ENCODE measurements at regions not wholly inside any gene's neighbourhood (a gene's known extent, or its start where the extent isn't known, plus 50 kb on each side); places are given as distances from the start of the nearest gene placed in this dataset.

GRCh38 chr10:63713191-63714144 lies 192.3 kb downstream of the REEP3 start:
- TF ChIP-seq POLR2A (IDR thresholded peaks at IDR 0.05): no peak
- TF ChIP-seq, protein P1, sequence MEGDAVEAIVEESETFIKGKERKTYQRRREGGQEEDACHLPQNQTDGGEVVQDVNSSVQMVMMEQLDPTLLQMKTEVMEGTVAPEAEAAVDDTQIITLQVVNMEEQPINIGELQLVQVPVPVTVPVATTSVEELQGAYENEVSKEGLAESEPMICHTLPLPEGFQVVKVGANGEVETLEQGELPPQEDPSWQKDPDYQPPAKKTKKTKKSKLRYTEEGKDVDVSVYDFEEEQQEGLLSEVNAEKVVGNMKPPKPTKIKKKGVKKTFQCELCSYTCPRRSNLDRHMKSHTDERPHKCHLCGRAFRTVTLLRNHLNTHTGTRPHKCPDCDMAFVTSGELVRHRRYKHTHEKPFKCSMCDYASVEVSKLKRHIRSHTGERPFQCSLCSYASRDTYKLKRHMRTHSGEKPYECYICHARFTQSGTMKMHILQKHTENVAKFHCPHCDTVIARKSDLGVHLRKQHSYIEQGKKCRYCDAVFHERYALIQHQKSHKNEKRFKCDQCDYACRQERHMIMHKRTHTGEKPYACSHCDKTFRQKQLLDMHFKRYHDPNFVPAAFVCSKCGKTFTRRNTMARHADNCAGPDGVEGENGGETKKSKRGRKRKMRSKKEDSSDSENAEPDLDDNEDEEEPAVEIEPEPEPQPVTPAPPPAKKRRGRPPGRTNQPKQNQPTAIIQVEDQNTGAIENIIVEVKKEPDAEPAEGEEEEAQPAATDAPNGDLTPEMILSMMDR (IDR thresholded peaks at IDR 0.05): no peak
